ENCODE measurements at regions not wholly inside any gene's neighbourhood (a gene's known extent, or its start where the extent isn't known, plus 50 kb on each side); places are given as distances from the start of the nearest gene placed in this dataset.

- Histone ChIP-seq H3K4me3 (ENCODE audit: low read depth, low read length) (no peak overlapping the region), H3K9me3 (ENCODE audit: control insufficient read depth, insufficient read depth, low read length) (no peaks in the 10 kb centered on the region), H3K27ac (ENCODE audit: low read depth, low read length) (no peak overlapping the region), H3K27me3 (ENCODE audit: control insufficient read depth, insufficient read depth, low read length) (no peaks in the 10 kb centered on the region)
- no peak for TF ChIP-seq CTCF (IDR thresholded peaks at IDR 0.05; ENCODE audit: low read depth, low read length)
- POLR2A ChIA-PET, result no interaction called here
- CTCF ChIA-PET, result no interaction called here
- DNase-seq (ENCODE audit: low read depth, low spot score), result no peak
These were observed 243.4 kb downstream of the IGSF11 start for GRCh38 chr3:118791246-118791645.

- ChIA-PET POLR2A (no interaction called here), CTCF (no interaction called here)
- no peaks in the 10 kb centered on the region for H3K9me3 ChIP-seq (ENCODE audit: control insufficient read depth, insufficient read depth, low read length)
- no peak overlapping the region for H3K4me3 ChIP-seq (ENCODE audit: low read depth, low read length)
- TF ChIP-seq CTCF (IDR thresholded peaks at IDR 0.05; ENCODE audit: low read depth, low read length), result no peak
- no peak overlapping the region for H3K27ac ChIP-seq (ENCODE audit: low read depth, low read length)
- H3K27me3 ChIP-seq (ENCODE audit: control insufficient read depth, insufficient read depth, low read length), result no peaks in the 10 kb centered on the region
- DNase-seq (ENCODE audit: low read depth, low spot score), result no peak
These were observed 242.5 kb downstream of the IGSF11 start for GRCh38 chr3:118792191-118792590.

GRCh38 chr3:118793176-118793575 is 241.5 kb downstream of the IGSF11 start:
- no peaks in the 10 kb centered on the region for H3K27me3 ChIP-seq (ENCODE audit: control insufficient read depth, insufficient read depth, low read length)
- no peak for DNase-seq (ENCODE audit: low read depth, low spot score)
- no peak for TF ChIP-seq CTCF (IDR thresholded peaks at IDR 0.05; ENCODE audit: low read depth, low read length)
- H3K4me3 ChIP-seq (ENCODE audit: low read depth, low read length), result no peak overlapping the region
- no peaks in the 10 kb centered on the region for H3K9me3 ChIP-seq (ENCODE audit: control insufficient read depth, insufficient read depth, low read length)
- no peak overlapping the region for H3K27ac ChIP-seq (ENCODE audit: low read depth, low read length)
- ChIA-PET POLR2A (no interaction called here), CTCF (no interaction called here)

GRCh38 chr3:118799303-118799702 is 235.3 kb downstream of the IGSF11 start:
- POLR2A ChIA-PET, result no interaction called here
- TF ChIP-seq CTCF (IDR thresholded peaks at IDR 0.05; ENCODE audit: low read depth, low read length), result no peak
- Histone ChIP-seq H3K9me3 (ENCODE audit: control insufficient read depth, insufficient read depth, low read length) (no peaks in the 10 kb centered on the region), H3K27ac (ENCODE audit: low read depth, low read length) (no peak overlapping the region), H3K4me3 (ENCODE audit: low read depth, low read length) (no peak overlapping the region), H3K27me3 (ENCODE audit: control insufficient read depth, insufficient read depth, low read length) (no peaks in the 10 kb centered on the region)
- DNase-seq (ENCODE audit: low read depth, low spot score), result no peak
- CTCF ChIA-PET, result no interaction called here

DNA sequence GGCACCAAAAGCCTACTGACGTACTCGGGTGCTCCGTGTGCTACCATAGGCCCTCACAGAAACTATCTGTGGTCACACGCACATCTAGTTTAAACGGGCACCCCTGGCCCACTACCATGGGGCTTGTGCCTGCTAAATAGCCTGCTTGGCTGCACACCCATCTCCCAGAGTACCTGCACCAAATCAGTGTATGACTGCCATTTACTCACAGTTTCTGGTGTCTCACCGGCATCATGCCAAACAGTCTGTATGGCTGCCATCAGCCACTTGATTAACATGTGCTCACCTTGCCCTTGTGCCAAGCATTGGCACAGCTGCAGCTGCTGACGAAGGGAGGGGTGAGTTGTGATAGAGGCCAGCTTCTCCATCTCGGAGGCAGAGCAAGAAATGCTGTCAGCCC is 232.7 kb downstream of the IGSF11 start:
- TF ChIP-seq CTCF (IDR thresholded peaks at IDR 0.05; ENCODE audit: low read depth, low read length), result no peak
- CTCF ChIA-PET, result no interaction called here
- no peak overlapping the region for H3K27ac ChIP-seq (ENCODE audit: low read depth, low read length)
- H3K27me3 ChIP-seq (ENCODE audit: control insufficient read depth, insufficient read depth, low read length), result no peaks in the 10 kb centered on the region
- POLR2A ChIA-PET, result no interaction called here
- no peak for DNase-seq (ENCODE audit: low read depth, low spot score)
- no peaks in the 10 kb centered on the region for H3K9me3 ChIP-seq (ENCODE audit: control insufficient read depth, insufficient read depth, low read length)
- H3K4me3 ChIP-seq (ENCODE audit: low read depth, low read length), result no peak overlapping the region
